Nephron progenitor cell (in vitro differentiated cells): ENCODE measurements at regions not wholly inside any gene's neighbourhood (a gene's known extent, or its start where the extent isn't known, plus 50 kb on each side); places are given as distances from the start of the nearest gene placed in this dataset.

Experiments
- DNase-seq: peaks from one replicate; pipeline ENCODE4 v3.0.0; 2021
- H3K27ac Mint-ChIP-seq: 2 replicates; pipeline ENCODE4 v1.8.0; 2021; ENCODE audit warnings: mild to moderate bottlenecking, moderate library complexity, mixed read lengths
- H3K27me3 Mint-ChIP-seq: 2 replicates; pipeline ENCODE4 v1.8.0; 2021; ENCODE audit warnings: mild to moderate bottlenecking, low read depth, mixed read lengths; ENCODE audit not compliant: poor library complexity
- H3K36me3 Mint-ChIP-seq: 2 replicates; pipeline ENCODE4 v1.8.0; 2021; ENCODE audit warnings: low read depth, mixed read lengths
- H3K4me1 Mint-ChIP-seq: 2 replicates; pipeline ENCODE4 v1.8.0; 2021; ENCODE audit warnings: mixed read lengths
- H3K4me3 Mint-ChIP-seq: 2 replicates; pipeline ENCODE4 v1.8.0; 2021; ENCODE audit warnings: mild to moderate bottlenecking, moderate library complexity, mixed read lengths
- H3K9me3 Mint-ChIP-seq: 2 replicates; pipeline ENCODE4 v1.8.0; 2021; ENCODE audit warnings: mild to moderate bottlenecking, moderate library complexity, mixed read lengths
- TF ChIP-seq, protein P1 (sequence below): fragments of 200-600 bp; sonication (generic); IDR thresholded peaks from 2 replicates; pipeline ENCODE4 v1.5.0; 2021; ENCODE audit warnings: antibody characterized with exemption

DNA sequence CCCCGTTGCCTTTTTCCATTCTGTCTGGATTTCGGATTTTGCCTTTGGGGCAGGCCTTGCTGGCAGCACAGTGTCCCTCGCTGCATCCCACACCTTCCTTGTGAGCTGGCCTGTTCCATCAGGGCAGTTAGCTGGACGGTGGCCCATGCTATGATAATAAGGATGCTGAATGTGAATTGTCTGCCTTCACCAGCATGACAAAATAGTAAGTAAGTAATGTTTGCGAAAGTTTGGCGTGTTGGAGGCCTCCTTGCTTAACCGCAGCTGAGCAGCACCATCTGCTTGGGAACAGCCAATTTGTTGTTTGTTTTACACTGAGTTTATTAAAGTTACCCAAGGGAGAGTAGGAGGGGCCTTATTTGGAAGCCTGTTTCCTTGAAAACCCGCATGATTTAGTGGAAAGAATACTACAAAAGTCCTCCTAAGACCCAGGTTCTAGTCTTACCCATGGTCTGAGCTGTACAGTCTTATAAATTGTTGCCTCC lies 469.7 kb upstream of the FANCL start:
- no peaks in the 10 kb centered on the region for H3K36me3 Mint-ChIP-seq
- DNase-seq = no peak
- TF ChIP-seq, protein P1, sequence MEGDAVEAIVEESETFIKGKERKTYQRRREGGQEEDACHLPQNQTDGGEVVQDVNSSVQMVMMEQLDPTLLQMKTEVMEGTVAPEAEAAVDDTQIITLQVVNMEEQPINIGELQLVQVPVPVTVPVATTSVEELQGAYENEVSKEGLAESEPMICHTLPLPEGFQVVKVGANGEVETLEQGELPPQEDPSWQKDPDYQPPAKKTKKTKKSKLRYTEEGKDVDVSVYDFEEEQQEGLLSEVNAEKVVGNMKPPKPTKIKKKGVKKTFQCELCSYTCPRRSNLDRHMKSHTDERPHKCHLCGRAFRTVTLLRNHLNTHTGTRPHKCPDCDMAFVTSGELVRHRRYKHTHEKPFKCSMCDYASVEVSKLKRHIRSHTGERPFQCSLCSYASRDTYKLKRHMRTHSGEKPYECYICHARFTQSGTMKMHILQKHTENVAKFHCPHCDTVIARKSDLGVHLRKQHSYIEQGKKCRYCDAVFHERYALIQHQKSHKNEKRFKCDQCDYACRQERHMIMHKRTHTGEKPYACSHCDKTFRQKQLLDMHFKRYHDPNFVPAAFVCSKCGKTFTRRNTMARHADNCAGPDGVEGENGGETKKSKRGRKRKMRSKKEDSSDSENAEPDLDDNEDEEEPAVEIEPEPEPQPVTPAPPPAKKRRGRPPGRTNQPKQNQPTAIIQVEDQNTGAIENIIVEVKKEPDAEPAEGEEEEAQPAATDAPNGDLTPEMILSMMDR = no peak
- no peaks in the 10 kb centered on the region for H3K27me3 Mint-ChIP-seq
- no peaks in the 10 kb centered on the region for H3K4me1 Mint-ChIP-seq
- H3K27ac Mint-ChIP-seq = no peak overlapping the region
- H3K9me3 Mint-ChIP-seq = no peaks in the 10 kb centered on the region
- H3K4me3 Mint-ChIP-seq = no peak overlapping the region

DNA sequence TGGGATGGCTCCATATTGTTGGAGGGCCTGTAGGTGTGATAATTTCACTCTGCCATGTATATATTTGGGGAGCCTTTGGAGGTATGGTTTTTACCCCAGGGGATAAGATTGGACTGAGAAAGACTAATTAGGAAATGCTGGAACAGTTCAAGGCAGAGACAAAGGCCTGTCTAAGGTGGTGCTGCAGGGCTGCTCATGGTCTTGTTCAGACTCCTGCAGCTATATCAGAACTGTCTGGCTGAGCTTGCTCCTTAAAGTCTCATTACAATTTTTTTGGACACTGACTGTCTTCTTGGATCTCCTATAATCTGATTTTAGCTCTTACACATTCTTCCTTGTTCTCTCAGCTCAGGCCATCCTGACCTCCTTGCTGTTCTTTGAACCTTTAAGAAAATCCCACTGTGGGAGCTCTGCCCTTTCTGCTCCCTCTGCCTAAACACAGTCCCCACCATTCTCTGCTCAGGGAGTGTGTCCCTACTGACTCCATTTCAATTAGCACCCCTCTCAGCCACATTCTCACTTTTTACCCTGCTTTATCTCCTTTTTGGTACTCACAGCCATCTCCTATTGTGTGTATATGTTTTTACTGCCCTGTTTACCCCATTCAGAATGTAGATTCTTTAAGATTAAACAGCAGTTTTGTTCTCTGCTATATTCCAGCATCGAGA lies 468.7 kb upstream of the FANCL start:
- H3K36me3 Mint-ChIP-seq = no peaks in the 10 kb centered on the region
- H3K27me3 Mint-ChIP-seq = no peaks in the 10 kb centered on the region
- no peak for DNase-seq
- no peak overlapping the region for H3K27ac Mint-ChIP-seq
- no peaks in the 10 kb centered on the region for H3K9me3 Mint-ChIP-seq
- no peak overlapping the region for H3K4me3 Mint-ChIP-seq
- TF ChIP-seq, protein P1 = no peak
- no peaks in the 10 kb centered on the region for H3K4me1 Mint-ChIP-seq

DNA sequence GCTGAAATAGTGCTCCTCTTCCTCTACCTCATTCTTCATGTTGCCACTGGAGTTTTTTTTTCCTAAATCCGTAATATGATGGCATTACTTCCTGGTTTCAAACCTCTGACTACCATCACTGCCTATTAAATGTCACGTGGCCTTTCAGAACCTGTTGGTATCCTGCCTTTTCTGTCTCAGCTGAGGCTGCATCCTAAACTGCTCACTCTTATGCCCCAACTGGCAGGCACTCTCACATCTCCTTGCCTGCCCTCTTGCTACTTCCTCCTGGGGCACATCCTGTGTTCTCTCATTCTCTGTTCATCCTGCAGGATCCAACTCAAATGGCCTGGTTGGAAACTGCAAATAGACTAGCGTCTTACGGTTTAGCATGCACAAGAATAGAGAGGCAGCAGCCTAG lies 468.1 kb upstream of the FANCL start:
- Mint-ChIP-seq H3K4me1 (no peaks in the 10 kb centered on the region), H3K9me3 (no peaks in the 10 kb centered on the region), H3K4me3 (no peak overlapping the region), H3K36me3 (no peaks in the 10 kb centered on the region), H3K27me3 (no peaks in the 10 kb centered on the region), H3K27ac (no peak overlapping the region)
- TF ChIP-seq, protein P1 = no peak
- DNase-seq = no peak

DNA sequence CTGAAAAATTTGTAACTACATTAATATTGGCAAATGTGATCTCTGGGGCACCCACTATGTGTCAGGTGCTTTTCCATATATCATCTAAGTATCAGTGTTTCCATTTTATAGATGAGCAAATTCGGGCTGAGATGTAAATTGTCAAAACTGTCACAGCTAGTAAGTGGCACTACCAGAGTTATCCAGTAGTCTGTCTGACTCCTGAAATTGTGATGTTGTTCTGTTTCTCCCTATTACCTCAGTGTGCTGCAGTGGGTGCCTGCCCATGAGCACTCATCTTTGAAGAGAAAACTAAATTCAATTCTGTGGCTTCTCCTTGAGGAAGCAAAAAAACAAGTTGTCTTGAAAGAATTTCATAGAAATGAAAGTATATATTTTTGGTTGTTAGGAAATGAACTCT lies 467.4 kb upstream of the FANCL start:
- no peak overlapping the region for H3K27ac Mint-ChIP-seq
- no peaks in the 10 kb centered on the region for H3K4me1 Mint-ChIP-seq

DNA sequence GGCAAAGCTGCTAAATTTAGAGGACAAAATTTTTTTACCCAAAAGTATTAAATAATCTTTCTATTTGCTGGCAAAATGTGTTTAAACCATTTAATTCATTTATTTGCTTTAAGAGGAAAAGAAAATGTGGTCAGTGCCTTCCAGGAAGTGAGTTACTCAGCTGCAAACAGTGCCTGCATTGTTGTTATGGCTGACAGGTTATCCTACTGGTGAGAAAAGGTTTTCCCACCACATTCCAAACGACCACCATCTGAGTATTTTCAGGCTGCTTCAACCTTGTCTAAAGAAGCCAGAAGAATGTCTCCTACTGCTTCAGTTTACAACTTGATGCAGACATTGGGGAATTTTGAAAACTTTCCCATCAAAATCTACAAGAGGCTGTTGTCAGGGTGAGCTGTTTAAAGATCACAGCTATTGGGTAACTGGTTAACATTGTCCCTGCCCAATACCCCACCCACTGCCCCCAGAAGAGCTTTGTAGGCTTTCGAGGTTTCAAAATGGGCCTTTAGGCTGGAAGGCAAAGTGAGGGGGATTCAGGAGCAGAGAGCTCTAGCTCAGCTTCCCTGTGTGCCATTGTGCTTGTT lies 461.3 kb upstream of the FANCL start:
- no peaks in the 10 kb centered on the region for H3K4me1 Mint-ChIP-seq
- H3K9me3 Mint-ChIP-seq = no peaks in the 10 kb centered on the region
- H3K4me3 Mint-ChIP-seq = no peak overlapping the region
- H3K27ac Mint-ChIP-seq = no peak overlapping the region
- no peak for DNase-seq
- H3K36me3 Mint-ChIP-seq = no peaks in the 10 kb centered on the region
- TF ChIP-seq, protein P1 = no peak
- no peaks in the 10 kb centered on the region for H3K27me3 Mint-ChIP-seq

More for the DNA sequence above, 467.4 kb upstream of the FANCL start:
- Mint-ChIP-seq H3K9me3 (no peaks in the 10 kb centered on the region), H3K36me3 (no peaks in the 10 kb centered on the region), H3K4me3 (no peak overlapping the region), H3K27me3 (no peaks in the 10 kb centered on the region)
- TF ChIP-seq, protein P1 = no peak
- DNase-seq = no peak
